GM12874 (cell line): ENCODE measurements at regions not wholly inside any gene's neighbourhood (a gene's known extent, or its start where the extent isn't known, plus 50 kb on each side); places are given as distances from the start of the nearest gene placed in this dataset.

ENCODE experiments used
- CTCF ChIP-seq: IDR thresholded peaks from 2 replicates; pipeline ENCODE4 v1.5.1; 2011; ENCODE audit warnings: low read depth, mild to moderate bottlenecking, control low read depth, low read length, moderate library complexity; ENCODE audit not compliant: insufficient read depth

GRCh38 chr18:72692086-72692485, 147.9 kb upstream of the CBLN2 start:
- no peak for TF ChIP-seq CTCF

- no peak for TF ChIP-seq CTCF
Observed at GRCh38 chr18:72687736-72688135, 143.6 kb upstream of the CBLN2 start.

- no peak for TF ChIP-seq CTCF
Observed at GRCh38 chr18:72675394-72675793, 131.3 kb upstream of the CBLN2 start.

DNA sequence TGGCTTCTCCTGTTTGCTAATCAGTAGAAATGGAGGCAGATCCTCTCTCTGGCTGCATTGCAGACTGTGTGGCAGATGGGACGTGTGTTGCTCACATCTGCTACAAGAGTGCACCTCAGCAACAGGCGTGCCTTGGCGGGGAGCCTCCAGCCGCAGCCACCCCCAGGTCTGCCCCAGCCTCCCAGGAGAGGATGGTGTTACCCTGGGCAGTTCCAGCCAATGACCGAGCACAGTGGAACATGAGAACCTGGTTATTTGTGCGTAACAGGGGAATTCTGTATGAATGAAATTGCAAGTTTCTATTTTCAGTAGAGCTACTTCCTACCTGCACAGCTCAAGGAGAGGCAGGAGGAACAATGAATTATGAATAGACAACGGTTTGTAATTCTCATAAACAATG, 130.6 kb upstream of the CBLN2 start:
- no peak for TF ChIP-seq CTCF

DNA sequence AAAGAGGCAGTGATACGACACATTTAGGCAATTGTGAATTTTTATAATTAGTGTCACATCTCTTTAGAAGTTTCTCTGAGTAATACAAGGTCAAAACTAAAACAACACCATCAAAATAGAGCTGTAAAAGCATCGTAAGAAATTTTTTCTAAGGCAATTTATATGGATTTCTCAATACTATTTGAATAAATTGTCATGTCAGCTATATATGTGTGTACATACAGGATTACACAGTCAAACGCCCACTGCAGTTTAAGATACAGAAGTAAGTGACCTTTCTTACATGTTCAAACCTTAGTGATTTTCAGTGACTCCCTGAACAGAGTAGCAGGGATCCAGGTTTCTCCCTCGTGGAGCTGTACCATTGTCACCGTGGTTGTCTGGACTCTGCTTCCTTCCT, 129.1 kb upstream of the CBLN2 start:
- no peak for TF ChIP-seq CTCF

- TF ChIP-seq CTCF = peak; percentile 54; the same call in 1 of the 2 replicates
Observed at GRCh38 chr18:72672364-72673184, 128.4 kb upstream of the CBLN2 start.

GRCh38 chr18:72667932-72668331, 123.8 kb upstream of the CBLN2 start:
- no peak for TF ChIP-seq CTCF
